Lung (tissue), 11 donors: ENCODE measurements at regions not wholly inside any gene's neighbourhood (a gene's known extent, or its start where the extent isn't known, plus 50 kb on each side); places are given as distances from the start of the nearest gene placed in this dataset.

ENCODE experiments used
- ATAC-seq: fragments of 200-7000 bp; cut with Tn5 transposase; one replicate; pipeline ENCODE4 v1.9.1; 2020; ENCODE audit warnings: moderate number of reproducible peaks; ENCODE audit not compliant: insufficient read depth, low FRiP score
- DNase-seq, 3 donors: peaks; one replicate each; pipeline ENCODE4 v3.0.0-alpha.2; 2013 to 2017
- H3K27ac ChIP-seq, 2 donors: one replicate each; pipeline ENCODE4 v1.5.1; 2013; ENCODE audit warnings: mild to moderate bottlenecking in 2 of 2, moderate library complexity in 2 of 2, control low read depth in 1 of 2, inconsistent platforms in 1 of 2, low read depth in 1 of 2, low read length in 1 of 2
- H3K27me3 ChIP-seq, 3 donors: one replicate each; pipeline ENCODE4 v1.5.1; 2013; ENCODE audit warnings: low read length in 2 of 3; ENCODE audit not compliant: control insufficient read depth in 3 of 3, insufficient read depth in 3 of 3
- H3K36me3 ChIP-seq, 4 donors: one replicate each; pipeline ENCODE4 v1.5.1; 2013; ENCODE audit warnings: low read length in 4 of 4, mild to moderate bottlenecking in 1 of 4, moderate library complexity in 1 of 4; ENCODE audit not compliant: control insufficient read depth in 4 of 4, insufficient read depth in 4 of 4
- H3K4me1 ChIP-seq, 5 donors: one replicate each; pipeline ENCODE4 v1.5.1; 2013; ENCODE audit warnings: low read length in 5 of 5, mild to moderate bottlenecking in 2 of 5, moderate library complexity in 1 of 5; ENCODE audit not compliant: control insufficient read depth in 5 of 5, insufficient read depth in 5 of 5
- H3K4me3 ChIP-seq: one replicate; pipeline ENCODE4 v1.5.1; 2013; ENCODE audit warnings: mild to moderate bottlenecking, control low read depth, moderate library complexity
- H3K9ac ChIP-seq, 2 donors: one replicate each; pipeline ENCODE4 v1.5.1; 2013; ENCODE audit warnings: low read length in 2 of 2, control low read depth in 1 of 2; ENCODE audit not compliant: insufficient read depth in 1 of 2
- H3K9me3 ChIP-seq, 4 donors: one replicate each; pipeline ENCODE4 v1.5.1; 2013; ENCODE audit warnings: low read length in 3 of 4, mild to moderate bottlenecking in 1 of 4, moderate library complexity in 1 of 4; ENCODE audit not compliant: control insufficient read depth in 4 of 4, insufficient read depth in 3 of 4
- WGBS, 2 donors: extraction: QIAGEN DNeasy Blood & Tissue Kit; methylation state at CpG; one replicate each; pipeline ENCODE4 v1.1.7; 2013; 5-methylcytosine and 5-hydroxymethylcytosine counted together
- TF ChIP-seq, protein P1 (sequence below): IDR thresholded peaks from 2 replicates; pipeline ENCODE4 v1.5.1; 2012; ENCODE audit warnings: mild to moderate bottlenecking; ENCODE audit errors: control extremely low read depth, extremely low read depth
- donor health status: control.
- donor health status: control.
- donor health status: Bipolar disorder and iron deficiency.
- donor health status: healthy.
- donor health status: DM: yes; HTN: yes; CAD: no.

DNA sequence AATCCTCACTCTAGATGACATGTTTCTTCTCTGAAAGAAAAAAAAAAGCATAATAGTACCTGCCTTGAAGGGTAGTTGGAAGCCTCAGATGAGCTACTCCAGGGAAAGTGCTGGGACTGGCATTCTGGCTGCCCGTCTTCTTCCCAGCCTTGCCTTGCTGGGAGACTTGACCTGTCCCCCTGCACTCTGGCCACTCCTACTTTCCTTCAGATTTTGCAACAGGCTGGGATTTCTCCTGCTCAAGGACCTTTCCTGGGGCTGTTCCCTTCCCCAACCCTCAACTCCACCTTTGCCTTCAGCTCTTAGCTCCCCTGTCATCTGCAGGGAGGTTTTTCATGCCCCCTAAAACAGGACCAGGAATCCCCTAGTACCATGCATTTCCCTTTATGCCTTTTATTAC is 609.9 kb upstream of the CFAP20DC start:
- no peaks in the 10 kb centered on the region for H3K9me3 ChIP-seq
- H3K4me3 ChIP-seq = no peak overlapping the region
- no peak overlapping the region for H3K9ac ChIP-seq
- TF ChIP-seq, protein P1, sequence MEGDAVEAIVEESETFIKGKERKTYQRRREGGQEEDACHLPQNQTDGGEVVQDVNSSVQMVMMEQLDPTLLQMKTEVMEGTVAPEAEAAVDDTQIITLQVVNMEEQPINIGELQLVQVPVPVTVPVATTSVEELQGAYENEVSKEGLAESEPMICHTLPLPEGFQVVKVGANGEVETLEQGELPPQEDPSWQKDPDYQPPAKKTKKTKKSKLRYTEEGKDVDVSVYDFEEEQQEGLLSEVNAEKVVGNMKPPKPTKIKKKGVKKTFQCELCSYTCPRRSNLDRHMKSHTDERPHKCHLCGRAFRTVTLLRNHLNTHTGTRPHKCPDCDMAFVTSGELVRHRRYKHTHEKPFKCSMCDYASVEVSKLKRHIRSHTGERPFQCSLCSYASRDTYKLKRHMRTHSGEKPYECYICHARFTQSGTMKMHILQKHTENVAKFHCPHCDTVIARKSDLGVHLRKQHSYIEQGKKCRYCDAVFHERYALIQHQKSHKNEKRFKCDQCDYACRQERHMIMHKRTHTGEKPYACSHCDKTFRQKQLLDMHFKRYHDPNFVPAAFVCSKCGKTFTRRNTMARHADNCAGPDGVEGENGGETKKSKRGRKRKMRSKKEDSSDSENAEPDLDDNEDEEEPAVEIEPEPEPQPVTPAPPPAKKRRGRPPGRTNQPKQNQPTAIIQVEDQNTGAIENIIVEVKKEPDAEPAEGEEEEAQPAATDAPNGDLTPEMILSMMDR = no peak
- H3K4me1 ChIP-seq = peaks cover 0 to 49% (median 18%) of the 10 kb centered on the region in 5 donors
- no peak overlapping the region for H3K27ac ChIP-seq
- ATAC-seq (no peak), DNase-seq (no peak)
- H3K36me3 ChIP-seq = no peaks in the 10 kb centered on the region
- WGBS, 2 donors = 69 to 86% methylated on average over 1 of the region's 1 CpG
- peaks cover 0 to 3% (median 0%) of the 10 kb centered on the region in 3 donors for H3K27me3 ChIP-seq

DNA sequence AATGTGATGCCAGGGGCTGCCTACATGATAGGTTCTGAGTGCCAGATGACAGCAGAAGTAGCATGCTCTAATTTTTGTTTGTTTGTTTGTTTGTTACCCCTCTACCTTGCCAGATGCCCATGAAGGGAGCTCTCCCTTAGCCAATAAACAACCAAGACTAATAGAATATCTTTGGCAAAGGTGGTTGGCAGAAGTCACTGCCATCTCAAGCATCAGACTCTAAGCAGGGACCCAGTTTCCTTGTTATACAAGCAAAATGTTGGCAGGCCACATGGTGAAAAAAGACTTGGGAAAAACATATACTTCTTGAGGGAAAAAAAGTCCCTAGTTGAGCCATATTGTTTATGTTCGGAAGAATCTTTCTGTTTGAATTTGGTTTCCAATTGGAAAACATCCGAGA is 609.0 kb upstream of the CFAP20DC start:
- Histone ChIP-seq H3K4me3 (no peak overlapping the region), H3K36me3 (no peaks in the 10 kb centered on the region), H3K27ac (no peak overlapping the region), H3K9me3 (no peaks in the 10 kb centered on the region), H3K9ac (no peak overlapping the region), H3K27me3 (peaks cover 0 to 3% (median 0%) of the 10 kb centered on the region in 3 donors), H3K4me1 (peaks cover 0 to 47% (median 27%) of the 10 kb centered on the region in 5 donors)
- TF ChIP-seq, protein P1 = no peak
- no peak for ATAC-seq
- 92 to 99% methylated on average over 2 of the region's 2 CpGs for WGBS, 2 donors
- no peak for DNase-seq

DNA sequence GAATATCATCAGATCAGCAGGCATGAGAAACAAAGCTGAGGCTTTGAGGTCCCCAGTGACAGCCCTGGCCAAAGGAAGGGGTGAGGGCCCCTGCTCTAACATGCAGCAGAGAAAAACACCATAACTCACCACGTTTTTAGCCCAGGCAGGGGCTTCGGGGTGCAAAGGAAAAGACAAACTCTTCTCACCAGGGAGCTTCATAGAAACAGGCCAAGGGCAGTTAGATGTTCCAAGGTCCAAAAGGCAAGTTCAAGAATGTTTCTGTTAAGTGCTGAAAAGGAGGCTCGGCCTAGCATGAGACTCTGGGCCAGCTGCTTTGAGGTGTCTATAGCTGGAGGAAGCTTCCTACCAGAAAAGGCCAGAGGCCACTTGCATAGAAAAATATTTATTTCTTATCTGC is 608.4 kb upstream of the CFAP20DC start:
- ATAC-seq (no peak), DNase-seq (no peak)
- TF ChIP-seq, protein P1 = no peak
- Histone ChIP-seq H3K4me3 (no peak overlapping the region), H3K9me3 (no peaks in the 10 kb centered on the region), H3K36me3 (no peaks in the 10 kb centered on the region), H3K4me1 (peaks cover 0 to 52% (median 26%) of the 10 kb centered on the region in 5 donors), H3K9ac (no peak overlapping the region), H3K27me3 (peaks cover 0 to 3% (median 0%) of the 10 kb centered on the region in 3 donors), H3K27ac (no peak overlapping the region)
- WGBS, 2 donors = 66 to 72% methylated on average over 3 of the region's 3 CpGs

DNA sequence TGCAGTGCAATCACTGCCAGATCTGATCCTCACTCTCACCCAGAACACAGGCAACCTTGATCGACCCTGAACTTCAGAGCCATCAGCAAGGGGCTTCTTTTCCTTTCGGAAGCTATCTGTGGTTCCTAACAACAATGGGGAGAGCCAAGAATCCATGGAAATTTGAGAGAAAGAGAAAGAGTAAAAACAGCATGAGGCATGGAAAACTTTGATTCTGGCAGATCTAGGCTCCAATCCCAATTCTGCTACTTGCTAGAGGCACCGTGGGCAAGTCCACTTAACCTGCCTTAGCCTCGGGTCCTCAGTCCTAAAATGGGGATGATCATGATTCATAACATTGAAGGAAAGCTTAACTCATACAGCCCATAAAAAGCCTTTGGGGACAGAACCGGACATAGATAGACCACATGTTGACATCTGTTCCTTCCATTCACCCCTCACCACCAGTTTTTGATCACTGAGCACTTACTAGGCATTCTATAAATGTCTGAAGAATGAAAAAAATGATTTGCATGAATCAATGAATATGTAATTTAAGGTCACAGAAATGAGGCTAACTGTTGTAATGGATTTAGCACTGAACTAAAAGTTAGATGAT is 605.7 kb upstream of the CFAP20DC start:
- WGBS, 2 donors = 70 to 81% methylated on average over 5 of the region's 5 CpGs
- DNase-seq = no peak
- H3K27ac ChIP-seq = no peak overlapping the region
- peaks cover 0 to under 1% (median 0%) of the 10 kb centered on the region in 4 donors for H3K9me3 ChIP-seq
- no peak for ATAC-seq
- H3K4me1 ChIP-seq = peaks cover 0 to 43% (median 14%) of the 10 kb centered on the region in 5 donors
- no peaks in the 10 kb centered on the region for H3K36me3 ChIP-seq
- H3K4me3 ChIP-seq = no peak overlapping the region
- TF ChIP-seq, protein P1 = no peak
- no peak overlapping the region for H3K9ac ChIP-seq
- peaks cover 0 to 3% (median 0%) of the 10 kb centered on the region in 3 donors for H3K27me3 ChIP-seq
